Astrocyte of the spinal cord (primary cell): ENCODE measurements at regions not wholly inside any gene's neighbourhood (a gene's known extent, or its start where the extent isn't known, plus 50 kb on each side); places are given as distances from the start of the nearest gene placed in this dataset.

Experiments
- DNase-seq: peaks from one replicate; pipeline ENCODE4 v3.0.0; 2011; ENCODE audit warnings: low read depth, low spot score
- H3K4me3 ChIP-seq: 2 replicates; pipeline ENCODE4 v1.5.1; 2011; ENCODE audit warnings: low read depth, mild to moderate bottlenecking, low read length, moderate library complexity
- CTCF ChIP-seq: IDR thresholded peaks from 2 replicates; pipeline ENCODE4 v1.5.1; 2012; ENCODE audit warnings: low read depth, mild to moderate bottlenecking, low read length, inconsistent platforms
- in situ Hi-C: cut with HindIII; loops from 2 replicates; pipeline ENCODE4 v1.10.0; 2017; ENCODE audit warnings: low sequenced_read_pairs

GRCh38 chr4:27643101-27643500, 782.5 kb downstream of the STIM2 start:
- no peak for DNase-seq
- in situ Hi-C loops: no loop called here
- no peak for TF ChIP-seq CTCF
- H3K4me3 ChIP-seq: no peak overlapping the region

GRCh38 chr4:27648416-27648815, 787.8 kb downstream of the STIM2 start:
- DNase-seq: no peak
- H3K4me3 ChIP-seq: no peak overlapping the region
- in situ Hi-C loops: no loop called here
- TF ChIP-seq CTCF: no peak

GRCh38 chr4:27662426-27662825, 801.8 kb downstream of the STIM2 start:
- no peak overlapping the region for H3K4me3 ChIP-seq
- in situ Hi-C loops: no loop called here
- no peak for DNase-seq
- TF ChIP-seq CTCF: no peak

GRCh38 chr4:27666943-27667342, 806.3 kb downstream of the STIM2 start:
- H3K4me3 ChIP-seq: no peak overlapping the region
- DNase-seq: no peak
- in situ Hi-C loops: no loop called here
- peak; percentile 10 for TF ChIP-seq CTCF

- H3K4me3 ChIP-seq: no peak overlapping the region
- in situ Hi-C loops: no loop called here
- no peak for TF ChIP-seq CTCF
- no peak for DNase-seq
Observed at GRCh38 chr4:27668001-27668400, 807.4 kb downstream of the STIM2 start.

GRCh38 chr4:27678027-27678426, 817.4 kb downstream of the STIM2 start:
- in situ Hi-C loops: no loop called here
- no peak overlapping the region for H3K4me3 ChIP-seq
- no peak for DNase-seq
- no peak for TF ChIP-seq CTCF

GRCh38 chr4:27684610-27685011, 824.0 kb downstream of the STIM2 start:
- in situ Hi-C loops: no loop called here
- TF ChIP-seq CTCF: peak; percentile 87
- H3K4me3 ChIP-seq: no peak overlapping the region
- DNase-seq: peak; percentile 58
